Neural cell (in vitro differentiated cells): ENCODE measurements at regions not wholly inside any gene's neighbourhood (a gene's known extent, or its start where the extent isn't known, plus 50 kb on each side); places are given as distances from the start of the nearest gene placed in this dataset.
A peak's percentile ranks its signal among the peaks of the same experiment; 100 is the strongest.

Source experiments
- H2AFZ ChIP-seq: fragments of 200-600, 300-800 bp; sonication (generic), shearing (Covaris generic); 2 replicates; pipeline ENCODE4 v1.6.0; 2014; ENCODE audit warnings: low read depth, mild to moderate bottlenecking, antibody characterized with exemption, low read length, moderate library complexity
- H3F3A ChIP-seq: fragments of 200-600 bp; shearing (Covaris generic); 2 replicates; pipeline ENCODE4 v1.6.1; 2016; ENCODE audit warnings: mild to moderate bottlenecking, moderate library complexity, mixed read lengths, antibody characterized with exemption, low read length; ENCODE audit not compliant: insufficient read depth, poor library complexity, severe bottlenecking
- H3K27ac ChIP-seq: fragments of 200-600, 300-800 bp; sonication (generic), shearing (Covaris generic); 2 replicates; pipeline ENCODE4 v1.5.1; 2014; ENCODE audit warnings: mild to moderate bottlenecking, low read length, moderate library complexity
- H3K27me3 ChIP-seq: fragments of 300-800, 200-600 bp; sonication (generic), shearing (Covaris generic); 2 replicates; pipeline ENCODE4 v1.6.0; 2014; ENCODE audit warnings: mild to moderate bottlenecking, low read depth, low read length, moderate library complexity; ENCODE audit not compliant: insufficient read depth
- H3K36me3 ChIP-seq: fragments of 300-800, 200-600 bp; sonication (generic), shearing (Covaris generic); 2 replicates; pipeline ENCODE4 v1.5.1; 2014; ENCODE audit warnings: mild to moderate bottlenecking, antibody characterized with exemption, low read length, moderate library complexity; ENCODE audit not compliant: insufficient read depth
- H3K4me2 ChIP-seq: fragments of 300-800, 200-600 bp; sonication (generic), shearing (Covaris generic); 2 replicates; pipeline ENCODE4 v1.6.0; 2014; ENCODE audit warnings: mild to moderate bottlenecking, low read length
- H3K4me3 ChIP-seq: fragments of 300-800, 200-600 bp; sonication (generic), shearing (Covaris generic); 2 replicates; pipeline ENCODE4 v1.5.1; 2014; ENCODE audit warnings: mild to moderate bottlenecking, low read length, moderate library complexity
- H3K79me2 ChIP-seq: fragments of 200-600 bp; shearing (Covaris generic); replicated peaks from 2 replicates; pipeline ENCODE4 v1.6.0; 2014; ENCODE audit warnings: mild to moderate bottlenecking, low read length, moderate library complexity; ENCODE audit not compliant: insufficient read depth
- H3K9ac ChIP-seq: fragments of 300-800, 200-600 bp; sonication (generic), shearing (Covaris generic); 2 replicates; pipeline ENCODE4 v1.6.1; 2016; ENCODE audit warnings: mild to moderate bottlenecking, low read length, mixed read lengths
- H3K9me2 ChIP-seq: fragments of 200-600 bp; shearing (Covaris generic); 2 replicates; pipeline ENCODE4 v1.6.1; 2016; ENCODE audit warnings: mild to moderate bottlenecking, low read length, mixed read lengths; ENCODE audit not compliant: insufficient read depth
- H3K9me3 ChIP-seq: fragments of 200-600, 300-800 bp; sonication (generic), shearing (Covaris generic); 2 replicates; pipeline ENCODE4 v1.6.1; 2016; ENCODE audit warnings: mild to moderate bottlenecking, mixed run types, low read length, moderate library complexity, mixed read lengths
- H4K20me1 ChIP-seq: fragments of 200-600 bp; shearing (Covaris generic); 2 replicates; pipeline ENCODE4 v1.6.1; 2016; ENCODE audit warnings: mild to moderate bottlenecking, mixed run types; ENCODE audit not compliant: insufficient read depth
- EP300 ChIP-seq: fragments of 450-650 bp; conservative IDR thresholded peaks from 2 replicates; pipeline ENCODE4 v1.6.1; 2014; ENCODE audit warnings: antibody characterized with exemption, mild to moderate bottlenecking, moderate library complexity; ENCODE audit not compliant: poor library complexity, severe bottlenecking
- EZH2 ChIP-seq: fragments of 200-600, 300-800 bp; shearing (Covaris generic), sonication (generic); IDR thresholded peaks from 2 replicates; pipeline ENCODE4 v1.6.1; 2014; ENCODE audit warnings: antibody characterized with exemption, low read length, borderline replicate concordance, mild to moderate bottlenecking; ENCODE audit not compliant: insufficient read depth, poor library complexity, severe bottlenecking
- MXI1 ChIP-seq: fragments of 450-650 bp; conservative IDR thresholded peaks from 2 replicates; pipeline ENCODE4 v1.6.1; 2014; ENCODE audit warnings: antibody characterized with exemption, mild to moderate bottlenecking; ENCODE audit not compliant: poor library complexity, severe bottlenecking
- POLR2AphosphoS5 ChIP-seq: IDR thresholded peaks from 2 replicates; pipeline ENCODE4 v1.6.1; 2012
- RAD21 ChIP-seq: fragments of 450-650 bp; conservative IDR thresholded peaks from 2 replicates; pipeline ENCODE4 v1.6.1; 2014; ENCODE audit warnings: antibody characterized with exemption, mild to moderate bottlenecking, moderate library complexity
- SMC3 ChIP-seq: fragments of 450-650 bp; conservative IDR thresholded peaks from 2 replicates; pipeline ENCODE4 v1.6.1; 2014; ENCODE audit warnings: antibody characterized with exemption, mild to moderate bottlenecking, moderate library complexity; ENCODE audit not compliant: poor library complexity
- TAF1 ChIP-seq: IDR thresholded peaks from 2 replicates; pipeline ENCODE4 v1.6.1; 2012; ENCODE audit warnings: low read depth
- TF ChIP-seq, protein P1 (sequence below): IDR thresholded peaks from 2 replicates; pipeline ENCODE4 v1.6.1; 2012; ENCODE audit warnings: borderline replicate concordance
- TF ChIP-seq, protein P2 (sequence below): fragments of 450-650 bp; IDR thresholded peaks from 2 replicates; pipeline ENCODE4 v1.5.1; 2014; ENCODE audit warnings: antibody characterized with exemption, mild to moderate bottlenecking, moderate library complexity; ENCODE audit not compliant: poor library complexity, severe bottlenecking

DNA sequence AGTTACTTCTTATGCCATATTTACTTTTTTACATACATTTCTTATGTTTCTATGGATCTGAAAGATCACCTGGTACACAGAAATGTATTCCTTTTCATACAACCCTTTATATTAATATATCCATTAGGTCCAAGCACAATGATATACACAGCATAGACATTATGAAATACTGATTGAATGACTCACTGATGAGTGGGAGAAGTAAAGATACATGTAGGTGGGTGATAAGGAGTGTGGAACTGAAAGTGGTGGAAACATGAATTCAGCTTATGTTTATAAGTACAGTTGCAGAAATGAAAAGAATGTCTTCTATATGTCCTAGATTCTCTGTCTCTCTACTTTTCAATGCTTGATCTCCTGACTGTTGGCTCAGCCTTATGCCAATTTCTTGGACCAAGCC is 87.9 kb downstream of the YIPF7 start:
- no peaks in the 10 kb centered on the region for H3K27me3 ChIP-seq
- no peaks in the 10 kb centered on the region for H4K20me1 ChIP-seq
- no peak overlapping the region for H2AFZ ChIP-seq
- H3K4me2 ChIP-seq = no peak overlapping the region
- H3K36me3 ChIP-seq = no peaks in the 10 kb centered on the region
- H3K27ac ChIP-seq = no peak overlapping the region
- no peaks in the 10 kb centered on the region for H3K9me2 ChIP-seq
- peaks cover 4% of the 10 kb centered on the region for H3K9me3 ChIP-seq
- H3F3A ChIP-seq = no peaks in the 10 kb centered on the region
- no peaks in the 10 kb centered on the region for H3K79me2 ChIP-seq
- H3K9ac ChIP-seq = no peak overlapping the region
- H3K4me3 ChIP-seq = no peak overlapping the region
- TF ChIP-seq EZH2 = no peak
- TF ChIP-seq, protein P1, sequence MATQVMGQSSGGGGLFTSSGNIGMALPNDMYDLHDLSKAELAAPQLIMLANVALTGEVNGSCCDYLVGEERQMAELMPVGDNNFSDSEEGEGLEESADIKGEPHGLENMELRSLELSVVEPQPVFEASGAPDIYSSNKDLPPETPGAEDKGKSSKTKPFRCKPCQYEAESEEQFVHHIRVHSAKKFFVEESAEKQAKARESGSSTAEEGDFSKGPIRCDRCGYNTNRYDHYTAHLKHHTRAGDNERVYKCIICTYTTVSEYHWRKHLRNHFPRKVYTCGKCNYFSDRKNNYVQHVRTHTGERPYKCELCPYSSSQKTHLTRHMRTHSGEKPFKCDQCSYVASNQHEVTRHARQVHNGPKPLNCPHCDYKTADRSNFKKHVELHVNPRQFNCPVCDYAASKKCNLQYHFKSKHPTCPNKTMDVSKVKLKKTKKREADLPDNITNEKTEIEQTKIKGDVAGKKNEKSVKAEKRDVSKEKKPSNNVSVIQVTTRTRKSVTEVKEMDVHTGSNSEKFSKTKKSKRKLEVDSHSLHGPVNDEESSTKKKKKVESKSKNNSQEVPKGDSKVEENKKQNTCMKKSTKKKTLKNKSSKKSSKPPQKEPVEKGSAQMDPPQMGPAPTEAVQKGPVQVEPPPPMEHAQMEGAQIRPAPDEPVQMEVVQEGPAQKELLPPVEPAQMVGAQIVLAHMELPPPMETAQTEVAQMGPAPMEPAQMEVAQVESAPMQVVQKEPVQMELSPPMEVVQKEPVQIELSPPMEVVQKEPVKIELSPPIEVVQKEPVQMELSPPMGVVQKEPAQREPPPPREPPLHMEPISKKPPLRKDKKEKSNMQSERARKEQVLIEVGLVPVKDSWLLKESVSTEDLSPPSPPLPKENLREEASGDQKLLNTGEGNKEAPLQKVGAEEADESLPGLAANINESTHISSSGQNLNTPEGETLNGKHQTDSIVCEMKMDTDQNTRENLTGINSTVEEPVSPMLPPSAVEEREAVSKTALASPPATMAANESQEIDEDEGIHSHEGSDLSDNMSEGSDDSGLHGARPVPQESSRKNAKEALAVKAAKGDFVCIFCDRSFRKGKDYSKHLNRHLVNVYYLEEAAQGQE = no peak
- no peak for TF ChIP-seq MXI1
- TF ChIP-seq EP300 = no peak
- TF ChIP-seq, protein P2, sequence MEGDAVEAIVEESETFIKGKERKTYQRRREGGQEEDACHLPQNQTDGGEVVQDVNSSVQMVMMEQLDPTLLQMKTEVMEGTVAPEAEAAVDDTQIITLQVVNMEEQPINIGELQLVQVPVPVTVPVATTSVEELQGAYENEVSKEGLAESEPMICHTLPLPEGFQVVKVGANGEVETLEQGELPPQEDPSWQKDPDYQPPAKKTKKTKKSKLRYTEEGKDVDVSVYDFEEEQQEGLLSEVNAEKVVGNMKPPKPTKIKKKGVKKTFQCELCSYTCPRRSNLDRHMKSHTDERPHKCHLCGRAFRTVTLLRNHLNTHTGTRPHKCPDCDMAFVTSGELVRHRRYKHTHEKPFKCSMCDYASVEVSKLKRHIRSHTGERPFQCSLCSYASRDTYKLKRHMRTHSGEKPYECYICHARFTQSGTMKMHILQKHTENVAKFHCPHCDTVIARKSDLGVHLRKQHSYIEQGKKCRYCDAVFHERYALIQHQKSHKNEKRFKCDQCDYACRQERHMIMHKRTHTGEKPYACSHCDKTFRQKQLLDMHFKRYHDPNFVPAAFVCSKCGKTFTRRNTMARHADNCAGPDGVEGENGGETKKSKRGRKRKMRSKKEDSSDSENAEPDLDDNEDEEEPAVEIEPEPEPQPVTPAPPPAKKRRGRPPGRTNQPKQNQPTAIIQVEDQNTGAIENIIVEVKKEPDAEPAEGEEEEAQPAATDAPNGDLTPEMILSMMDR = no peak

DNA sequence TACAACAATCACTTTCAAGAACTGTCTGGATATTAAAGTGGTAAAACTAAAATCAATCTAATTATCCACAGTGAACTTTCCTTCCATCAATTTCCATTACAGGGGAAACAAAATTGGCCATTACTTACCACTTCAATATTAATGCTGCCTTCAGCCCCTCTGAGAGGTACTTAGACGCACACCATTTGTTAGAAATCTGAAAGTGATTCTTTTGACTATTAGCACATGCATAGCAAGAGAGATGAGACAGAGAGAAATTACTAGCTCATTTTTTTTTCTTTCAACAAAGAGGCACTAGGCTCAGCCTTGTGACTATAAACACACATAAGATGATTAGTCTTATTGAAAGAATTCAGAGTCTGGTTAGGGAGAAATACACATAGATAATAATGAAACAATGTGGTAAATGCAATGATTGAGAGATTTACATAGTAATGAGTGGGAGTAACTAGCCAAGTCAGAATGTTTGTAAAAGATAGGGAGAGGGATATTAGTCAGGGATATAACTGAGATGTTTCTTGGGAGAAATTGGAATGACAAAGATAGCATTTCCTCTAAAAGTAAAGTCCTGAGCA is 93.3 kb downstream of the YIPF7 start:
- H4K20me1 ChIP-seq = no peaks in the 10 kb centered on the region

More for the DNA sequence above, 93.3 kb downstream of the YIPF7 start:
- Histone ChIP-seq H3K4me2 (no peak overlapping the region), H3K9me3 (no peaks in the 10 kb centered on the region), H3K27me3 (no peaks in the 10 kb centered on the region), H3K79me2 (no peaks in the 10 kb centered on the region), H3K36me3 (no peaks in the 10 kb centered on the region), H3K9ac (no peak overlapping the region), H3F3A (no peaks in the 10 kb centered on the region), H3K9me2 (no peaks in the 10 kb centered on the region), H3K27ac (peak overlapping the region; percentile 30), H3K4me3 (peak overlapping the region; percentile 13), H2AFZ (no peak overlapping the region)
- TF ChIP-seq EP300 = peak; percentile 42
- no peak for TF ChIP-seq TAF1
- TF ChIP-seq SMC3 = no peak
- TF ChIP-seq, protein P2 = no peak
- TF ChIP-seq EZH2 = no peak
- peak; percentile 28 for TF ChIP-seq POLR2AphosphoS5
- TF ChIP-seq MXI1 = no peak
- no peak for TF ChIP-seq RAD21
- TF ChIP-seq, protein P1 = no peak
